ENCODE measurements at regions not wholly inside any gene's neighbourhood (a gene's known extent, or its start where the extent isn't known, plus 50 kb on each side); places are given as distances from the start of the nearest gene placed in this dataset.

GRCh38 chr3:81048058-81048665 lies 713.3 kb downstream of the GBE1 start:
- no peak for DNase-seq (ENCODE audit: low read depth in 2 of 2)

- DNase-seq (ENCODE audit: low read depth in 2 of 2): no peak
Observed at GRCh38 chr3:81045976-81046375, 715.5 kb downstream of the GBE1 start.

GRCh38 chr3:81045246-81045645 lies 716.2 kb downstream of the GBE1 start:
- DNase-seq (ENCODE audit: low read depth in 2 of 2): no peak

GRCh38 chr3:81043660-81044199 lies 717.7 kb downstream of the GBE1 start:
- DNase-seq (ENCODE audit: low read depth in 2 of 2): no peak

- no peak for DNase-seq (ENCODE audit: low read depth in 2 of 2)
Observed at GRCh38 chr3:81043009-81043408, 718.4 kb downstream of the GBE1 start.

- DNase-seq (ENCODE audit: low read depth in 2 of 2): no peak
Observed at GRCh38 chr3:81041331-81041730, 720.1 kb downstream of the GBE1 start.

GRCh38 chr3:81040107-81040506 lies 721.3 kb downstream of the GBE1 start:
- DNase-seq (ENCODE audit: low read depth in 2 of 2): no peak

- no peak for DNase-seq (ENCODE audit: low read depth in 2 of 2)
Observed at GRCh38 chr3:81033684-81034083, 727.8 kb downstream of the GBE1 start.

- no peak for DNase-seq (ENCODE audit: low read depth in 2 of 2)
Observed at GRCh38 chr3:81033185-81033584, 728.3 kb downstream of the GBE1 start.

- no peak for DNase-seq (ENCODE audit: low read depth in 2 of 2)
Observed at GRCh38 chr3:81029861-81030260, 731.6 kb downstream of the GBE1 start.

- no peak for DNase-seq (ENCODE audit: low read depth in 2 of 2)
Observed at GRCh38 chr3:81027344-81027743, 734.1 kb downstream of the GBE1 start.

- DNase-seq (ENCODE audit: low read depth in 2 of 2): no peak
Observed at GRCh38 chr3:81024560-81024959, 736.9 kb downstream of the GBE1 start.

GRCh38 chr3:81022339-81022738 lies 739.1 kb downstream of the GBE1 start:
- no peak for DNase-seq (ENCODE audit: low read depth in 2 of 2)

- no peak for DNase-seq (ENCODE audit: low read depth in 2 of 2)
Observed at GRCh38 chr3:81013360-81013759, 748.1 kb downstream of the GBE1 start.

GRCh38 chr3:81005992-81006391 lies 755.5 kb downstream of the GBE1 start:
- no peak for DNase-seq (ENCODE audit: low read depth in 2 of 2)

GRCh38 chr3:81003817-81004216 lies 757.6 kb downstream of the GBE1 start:
- no peak for DNase-seq (ENCODE audit: low read depth in 2 of 2)

GRCh38 chr3:81003008-81003645 lies 758.3 kb downstream of the GBE1 start:
- DNase-seq (ENCODE audit: low read depth in 2 of 2): no peak

- DNase-seq (ENCODE audit: low read depth in 2 of 2): no peak
Observed at GRCh38 chr3:80999481-80999880, 762.0 kb downstream of the GBE1 start.

GRCh38 chr3:80998022-80998421 lies 763.4 kb downstream of the GBE1 start:
- no peak for DNase-seq (ENCODE audit: low read depth in 2 of 2)

- no peak for DNase-seq (ENCODE audit: low read depth in 2 of 2)
Observed at GRCh38 chr3:80997622-80998021, 763.8 kb downstream of the GBE1 start.

- no peak for DNase-seq (ENCODE audit: low read depth in 2 of 2)
Observed at GRCh38 chr3:80994767-80995166, 766.7 kb downstream of the GBE1 start.

GRCh38 chr3:80994085-80994665 lies 767.3 kb downstream of the GBE1 start:
- no peak for DNase-seq (ENCODE audit: low read depth in 2 of 2)
